Psoas muscle (tissue), 7 donors: ENCODE measurements at regions not wholly inside any gene's neighbourhood (a gene's known extent, or its start where the extent isn't known, plus 50 kb on each side); places are given as distances from the start of the nearest gene placed in this dataset.

Experiments used
- ATAC-seq, 4 donors: fragments of 200-7000 bp; cut with Tn5 transposase; one replicate each; pipeline ENCODE4 v1.9.1; 2020; ENCODE audit warnings: moderate library complexity in 3 of 4, mild to moderate bottlenecking in 2 of 4
- DNase-seq, 2 donors: peaks; one replicate each; pipeline ENCODE4 v3.0.0-alpha.2; 2020
- H3K27ac ChIP-seq: fragments of 200-600 bp; one replicate; pipeline ENCODE4 v1.8.0; 2022
- H3K27me3 ChIP-seq, 3 donors: fragments of 200-600 bp in 1 of 3; one replicate each; pipeline versions ENCODE4 v1.6.1 to v1.8.0; 2013 to 2022; ENCODE audit warnings: low read length in 2 of 3, mild to moderate bottlenecking in 2 of 3, moderate library complexity in 1 of 3; ENCODE audit not compliant: insufficient read depth in 3 of 3
- H3K36me3 ChIP-seq, 2 donors: fragments of 200-600 bp in 1 of 2; one replicate each; pipeline versions ENCODE4 v1.6.1 to v1.8.0; 2013 to 2022; ENCODE audit warnings: low read depth in 1 of 2, mild to moderate bottlenecking in 1 of 2, moderate library complexity in 1 of 2; ENCODE audit not compliant: insufficient read depth in 1 of 2
- H3K4me1 ChIP-seq: fragments of 200-600 bp; one replicate; pipeline ENCODE4 v1.8.0; 2022
- H3K4me3 ChIP-seq: fragments of 200-600 bp; one replicate; pipeline ENCODE4 v1.8.0; 2022; ENCODE audit warnings: mild to moderate bottlenecking
- H3K9me3 ChIP-seq: fragments of 200-600 bp; one replicate; pipeline ENCODE4 v1.8.0; 2022
- WGBS, 3 donors: extraction: QIAGEN DNeasy Blood & Tissue Kit; methylation state at CpG; one replicate each; pipeline versions ENCODE4 v1.1.6 to v1.1.7; 2013; 5-methylcytosine and 5-hydroxymethylcytosine counted together
- intact Hi-C, 2 donors: fragments of 100-400 bp; cut with DNase I; formaldehyde crosslinking; loops; one replicate each; pipeline versions ENCODE4 v1.11.0 to v1.14.2; 2022
- TF ChIP-seq, protein P1 (sequence below): fragments of 200-600 bp; IDR thresholded peaks from one replicate; pipeline ENCODE4 v1.8.0; 2022; ENCODE audit warnings: antibody characterized with exemption
- donor health status: healthy with polysubstance abuse.
- donor health status: DM: no; HTN: no; CAD: no; lungs with moderate emphysema.
- donor health status: Bipolar disorder and iron deficiency.
- donor health status: healthy.
- donor health status: DM: yes; HTN: yes; CAD: no.
- donor health status: DM: no; HTN: no; CAD: no.
- donor health status: DM: yes; HTN: yes; CAD: no.

DNA sequence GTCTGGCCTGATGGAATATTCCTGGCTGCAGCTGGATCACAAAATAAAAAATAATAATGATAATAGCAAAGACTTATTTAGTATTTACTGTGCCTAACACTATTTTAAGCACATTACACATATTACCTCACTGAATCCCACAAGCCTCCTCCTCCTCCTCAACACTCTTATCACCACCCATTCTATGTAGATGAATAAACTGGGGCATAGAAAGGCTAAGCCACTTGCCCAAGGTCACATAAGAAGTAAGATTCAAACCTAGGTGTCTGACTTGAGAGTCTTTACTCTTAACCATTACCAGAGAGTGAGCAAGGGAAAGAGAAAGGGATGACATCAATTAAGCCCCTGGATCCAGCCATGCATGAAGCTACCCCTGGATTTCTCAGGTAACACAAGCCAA is 493.1 kb downstream of the SHQ1 start:
- TF ChIP-seq, protein P1, sequence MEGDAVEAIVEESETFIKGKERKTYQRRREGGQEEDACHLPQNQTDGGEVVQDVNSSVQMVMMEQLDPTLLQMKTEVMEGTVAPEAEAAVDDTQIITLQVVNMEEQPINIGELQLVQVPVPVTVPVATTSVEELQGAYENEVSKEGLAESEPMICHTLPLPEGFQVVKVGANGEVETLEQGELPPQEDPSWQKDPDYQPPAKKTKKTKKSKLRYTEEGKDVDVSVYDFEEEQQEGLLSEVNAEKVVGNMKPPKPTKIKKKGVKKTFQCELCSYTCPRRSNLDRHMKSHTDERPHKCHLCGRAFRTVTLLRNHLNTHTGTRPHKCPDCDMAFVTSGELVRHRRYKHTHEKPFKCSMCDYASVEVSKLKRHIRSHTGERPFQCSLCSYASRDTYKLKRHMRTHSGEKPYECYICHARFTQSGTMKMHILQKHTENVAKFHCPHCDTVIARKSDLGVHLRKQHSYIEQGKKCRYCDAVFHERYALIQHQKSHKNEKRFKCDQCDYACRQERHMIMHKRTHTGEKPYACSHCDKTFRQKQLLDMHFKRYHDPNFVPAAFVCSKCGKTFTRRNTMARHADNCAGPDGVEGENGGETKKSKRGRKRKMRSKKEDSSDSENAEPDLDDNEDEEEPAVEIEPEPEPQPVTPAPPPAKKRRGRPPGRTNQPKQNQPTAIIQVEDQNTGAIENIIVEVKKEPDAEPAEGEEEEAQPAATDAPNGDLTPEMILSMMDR, result no peak
- H3K4me1 ChIP-seq, result no peaks in the 10 kb centered on the region
- no peak for ATAC-seq
- intact Hi-C loops, result no loop called here
- no peak overlapping the region for H3K27ac ChIP-seq
- no peaks in the 10 kb centered on the region for H3K36me3 ChIP-seq
- H3K9me3 ChIP-seq, result no peaks in the 10 kb centered on the region
- H3K4me3 ChIP-seq, result no peak overlapping the region
- DNase-seq, result no peak
- H3K27me3 ChIP-seq, result no peaks in the 10 kb centered on the region

DNA sequence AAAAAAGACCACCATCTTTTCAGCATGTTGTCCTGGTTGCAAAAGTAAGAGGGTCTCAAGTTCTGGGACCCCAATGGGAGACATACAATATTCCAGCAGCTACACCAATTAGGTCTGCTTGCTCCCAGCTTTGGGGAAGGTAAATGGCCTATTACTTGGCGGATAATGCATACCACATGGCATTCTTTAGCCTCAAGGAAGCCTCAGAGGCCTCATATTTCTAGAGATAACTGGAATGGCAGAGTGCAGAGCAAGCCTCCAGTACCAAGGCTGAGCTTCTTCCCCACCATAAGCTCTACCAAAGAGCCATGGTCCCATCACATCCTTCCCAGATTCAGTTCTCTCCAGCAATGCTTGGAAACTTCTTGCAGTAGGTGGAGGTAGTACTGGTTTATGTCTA is 493.8 kb downstream of the SHQ1 start:
- intact Hi-C loops, result no loop called here
- Histone ChIP-seq H3K9me3 (no peaks in the 10 kb centered on the region), H3K4me3 (no peak overlapping the region), H3K27ac (no peak overlapping the region), H3K27me3 (no peaks in the 10 kb centered on the region), H3K36me3 (no peaks in the 10 kb centered on the region), H3K4me1 (no peaks in the 10 kb centered on the region)
- WGBS, 3 donors, result 96 to 100% (median 98%) methylated on average over 1 of the region's 1 CpG
- ATAC-seq, result no peak
- TF ChIP-seq, protein P1, result no peak
- no peak for DNase-seq

DNA sequence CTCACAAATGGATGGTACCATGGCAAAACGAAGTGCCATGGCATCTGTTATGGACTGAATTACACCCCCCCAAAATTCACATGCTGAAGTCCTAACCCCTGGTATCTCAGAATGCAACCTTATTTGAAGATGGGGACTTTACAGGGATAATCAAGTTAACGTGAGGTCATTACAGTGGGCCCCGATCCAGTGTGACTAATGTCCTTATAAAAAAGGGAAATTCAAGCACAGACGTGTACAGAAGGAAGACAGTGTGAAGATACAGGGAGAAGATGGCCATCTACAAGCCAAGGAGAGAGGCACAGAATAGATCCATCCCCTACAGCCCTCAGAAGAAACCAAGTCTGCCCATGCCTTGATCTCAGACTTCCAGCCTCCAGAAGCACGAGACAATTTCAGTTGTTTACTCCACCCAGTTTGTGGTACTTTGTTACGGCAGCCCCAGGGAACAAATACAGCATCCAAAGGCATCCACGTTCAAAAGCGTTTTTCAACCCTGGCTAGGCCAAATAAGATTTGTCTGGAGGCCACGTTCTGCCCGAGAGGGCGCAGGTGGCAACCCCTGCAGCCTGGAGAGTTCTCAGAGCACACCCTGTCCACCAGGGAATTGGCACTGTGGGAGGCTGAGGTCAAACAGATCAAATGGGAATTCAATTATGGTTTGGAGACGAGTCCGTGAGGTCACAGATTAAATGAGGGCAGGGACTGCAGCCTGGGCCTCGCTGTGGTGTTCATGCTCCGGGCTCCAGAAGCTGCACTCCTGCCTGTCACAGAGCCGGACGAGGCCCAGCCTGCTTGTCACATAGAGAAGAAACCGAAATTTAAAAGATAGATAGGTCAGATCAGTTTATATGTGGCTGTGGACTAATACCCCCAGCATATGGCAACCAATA is 494.8 kb downstream of the SHQ1 start:
- intact Hi-C loops, result no loop called here
- no peaks in the 10 kb centered on the region for H3K36me3 ChIP-seq
- no peak for ATAC-seq

DNA sequence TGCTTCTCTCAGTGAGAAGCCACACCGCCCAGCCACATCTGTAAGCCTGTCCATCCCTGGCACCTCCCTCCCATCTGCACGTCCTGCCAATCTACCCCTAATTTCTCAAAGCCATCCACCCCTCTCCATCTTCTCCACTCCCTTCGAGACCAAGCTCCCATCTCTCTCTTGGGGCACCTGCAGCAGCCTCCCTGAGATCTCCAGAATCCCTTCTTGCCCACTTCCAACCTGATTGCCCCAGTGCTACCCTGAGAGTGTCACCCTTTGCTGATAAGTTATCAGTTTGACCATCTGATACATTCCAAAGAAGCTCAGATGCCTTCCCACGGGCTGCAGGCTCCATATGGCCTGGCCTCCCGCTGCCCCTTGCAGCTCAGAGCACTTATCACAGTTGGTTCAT is 496.1 kb downstream of the SHQ1 start:
- intact Hi-C loops, result no loop called here

More for the DNA sequence above, 494.8 kb downstream of the SHQ1 start:
- DNase-seq, result no peak
- Histone ChIP-seq H3K27ac (no peak overlapping the region), H3K4me1 (no peaks in the 10 kb centered on the region), H3K9me3 (no peaks in the 10 kb centered on the region), H3K27me3 (no peaks in the 10 kb centered on the region), H3K4me3 (no peak overlapping the region)
- WGBS, 3 donors, result 64 to 80% (median 71%) methylated on average over 18 of the region's 18 CpGs
- TF ChIP-seq, protein P1, result no peak

More for the DNA sequence above, 496.1 kb downstream of the SHQ1 start:
- TF ChIP-seq, protein P1, result no peak
- Histone ChIP-seq H3K27ac (no peak overlapping the region), H3K36me3 (no peaks in the 10 kb centered on the region), H3K27me3 (no peaks in the 10 kb centered on the region), H3K4me3 (no peak overlapping the region), H3K4me1 (no peaks in the 10 kb centered on the region), H3K9me3 (no peaks in the 10 kb centered on the region)
- 94 to 95% (median 95%) methylated on average over 5 of the region's 5 CpGs for WGBS, 3 donors
- ATAC-seq (no peak), DNase-seq (no peak)
